Loucy (cell line): ENCODE measurements at regions not wholly inside any gene's neighbourhood (a gene's known extent, or its start where the extent isn't known, plus 50 kb on each side); places are given as distances from the start of the nearest gene placed in this dataset.

Experiments used
- H2AFZ ChIP-seq: fragments of 200-600 bp; sonication (generic); 2 replicates; pipeline ENCODE4 v1.6.0; 2016; ENCODE audit warnings: antibody characterized with exemption, mild to moderate bottlenecking, low read length, moderate library complexity
- H3F3A ChIP-seq: fragments of 200-600 bp; 2 replicates; pipeline ENCODE4 v1.6.0; 2016; ENCODE audit warnings: antibody characterized with exemption, low read depth, mild to moderate bottlenecking
- H3K27me3 ChIP-seq: fragments of 200-600 bp; sonication (generic); 2 replicates; pipeline ENCODE4 v1.6.1; 2014; ENCODE audit warnings: low read length, mild to moderate bottlenecking; ENCODE audit not compliant: insufficient read depth, poor library complexity, severe bottlenecking
- H3K36me3 ChIP-seq: fragments of 200-600 bp; sonication (generic); 2 replicates; pipeline ENCODE4 v1.6.1; 2016; ENCODE audit warnings: low read length; ENCODE audit not compliant: insufficient read depth
- H3K4me1 ChIP-seq: fragments of 200-600 bp; sonication (generic); 2 replicates; pipeline ENCODE4 v1.5.1; 2014; ENCODE audit warnings: low read length, mild to moderate bottlenecking; ENCODE audit not compliant: insufficient read depth, poor library complexity, severe bottlenecking
- H3K4me2 ChIP-seq: fragments of 200-600 bp; sonication (generic); 2 replicates; pipeline ENCODE4 v1.6.0; 2014; ENCODE audit warnings: antibody characterized with exemption, low read length, low read depth, mild to moderate bottlenecking; ENCODE audit not compliant: poor library complexity, severe bottlenecking
- H3K4me3 ChIP-seq: fragments of 200-600 bp; sonication (generic); 2 replicates; pipeline ENCODE4 v1.5.1; 2014; ENCODE audit warnings: low read length, mild to moderate bottlenecking, mixed read lengths; ENCODE audit not compliant: poor library complexity, severe bottlenecking
- H3K79me2 ChIP-seq: fragments of 200-600 bp; sonication (generic); 2 replicates; pipeline ENCODE4 v1.6.1; 2014; ENCODE audit warnings: low read length; ENCODE audit not compliant: insufficient read depth
- H3K9ac ChIP-seq: fragments of 200-600 bp; sonication (generic); 2 replicates; pipeline ENCODE4 v1.6.0; 2014; ENCODE audit warnings: mild to moderate bottlenecking, low read depth, low read length, moderate library complexity; ENCODE audit not compliant: poor library complexity, severe bottlenecking
- H3K9me2 ChIP-seq: fragments of 200-600 bp; sonication (generic); replicated peaks from 2 replicates; pipeline ENCODE4 v1.6.1; 2016; ENCODE audit warnings: low read depth, low read length, mixed read lengths
- H3K9me3 ChIP-seq: fragments of 200-600 bp; sonication (generic); 2 replicates; pipeline ENCODE4 v1.6.1; 2014; ENCODE audit warnings: mild to moderate bottlenecking, antibody characterized with exemption, low read length, low read depth; ENCODE audit not compliant: insufficient read depth
- H4K20me1 ChIP-seq: fragments of 200-600 bp; sonication (generic); 2 replicates; pipeline ENCODE4 v1.6.0; 2014; ENCODE audit warnings: antibody characterized with exemption, low read length, mild to moderate bottlenecking; ENCODE audit not compliant: insufficient read depth, poor library complexity, severe bottlenecking
- EZH2phosphoT487 ChIP-seq: fragments of 200-600 bp; IDR thresholded peaks from 2 replicates; pipeline ENCODE4 v1.6.1; 2018; ENCODE audit warnings: antibody characterized with exemption, mild to moderate bottlenecking, moderate library complexity, borderline replicate concordance
- TF ChIP-seq, protein P1 (sequence below): fragments of 200-600 bp; sonication (generic); conservative IDR thresholded peaks from 2 replicates; pipeline ENCODE4 v1.5.1; 2014; ENCODE audit warnings: mild to moderate bottlenecking, antibody characterized with exemption, low read length

DNA sequence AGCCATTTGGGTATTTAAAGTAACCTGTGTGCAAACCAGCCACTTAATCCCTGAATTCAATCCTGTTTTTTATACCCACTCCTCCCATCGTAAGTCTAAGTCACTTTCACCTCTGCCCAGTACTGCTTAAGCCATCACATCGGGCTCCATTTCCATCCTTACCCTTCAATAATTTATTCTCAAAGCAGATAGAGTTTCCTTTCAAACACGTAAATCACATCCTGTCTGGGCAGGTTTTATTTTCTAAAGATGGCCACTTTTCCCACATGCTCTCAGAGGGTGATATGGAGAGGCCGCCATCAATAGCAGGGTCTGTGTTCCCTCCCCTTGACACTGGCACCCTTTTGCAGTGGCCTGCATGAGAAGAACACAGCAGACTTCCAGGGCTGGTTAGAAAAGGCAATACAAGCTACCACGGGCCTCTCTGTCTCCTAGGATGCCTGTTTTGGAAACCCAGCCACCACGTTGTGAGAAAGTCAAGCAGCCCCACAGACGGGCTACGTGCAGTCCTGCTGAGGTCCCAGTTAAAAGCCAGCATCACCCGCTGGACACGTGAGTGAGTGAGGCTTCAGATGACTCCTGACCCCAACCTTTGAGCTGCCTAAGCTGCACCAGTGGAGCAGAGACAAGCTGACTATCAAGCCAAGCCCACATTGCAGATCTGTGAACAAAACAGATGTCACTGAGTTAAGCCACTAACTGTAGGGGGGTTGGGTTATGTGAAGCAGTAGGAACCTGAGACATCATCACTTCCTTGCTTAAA is 241.8 kb upstream of the SLCO3A1 start:
- no peaks in the 10 kb centered on the region for H3K9me2 ChIP-seq
- H3K79me2 ChIP-seq = no peaks in the 10 kb centered on the region
- H3K36me3 ChIP-seq = no peaks in the 10 kb centered on the region
- no peaks in the 10 kb centered on the region for H3K9me3 ChIP-seq
- H3K27me3 ChIP-seq = no peaks in the 10 kb centered on the region
- no peaks in the 10 kb centered on the region for H4K20me1 ChIP-seq
- no peak overlapping the region for H3K4me2 ChIP-seq
- H3K4me3 ChIP-seq = no peak overlapping the region
- H3F3A ChIP-seq = no peaks in the 10 kb centered on the region
- no peak overlapping the region for H2AFZ ChIP-seq
- no peak for TF ChIP-seq EZH2phosphoT487
- TF ChIP-seq, protein P1, sequence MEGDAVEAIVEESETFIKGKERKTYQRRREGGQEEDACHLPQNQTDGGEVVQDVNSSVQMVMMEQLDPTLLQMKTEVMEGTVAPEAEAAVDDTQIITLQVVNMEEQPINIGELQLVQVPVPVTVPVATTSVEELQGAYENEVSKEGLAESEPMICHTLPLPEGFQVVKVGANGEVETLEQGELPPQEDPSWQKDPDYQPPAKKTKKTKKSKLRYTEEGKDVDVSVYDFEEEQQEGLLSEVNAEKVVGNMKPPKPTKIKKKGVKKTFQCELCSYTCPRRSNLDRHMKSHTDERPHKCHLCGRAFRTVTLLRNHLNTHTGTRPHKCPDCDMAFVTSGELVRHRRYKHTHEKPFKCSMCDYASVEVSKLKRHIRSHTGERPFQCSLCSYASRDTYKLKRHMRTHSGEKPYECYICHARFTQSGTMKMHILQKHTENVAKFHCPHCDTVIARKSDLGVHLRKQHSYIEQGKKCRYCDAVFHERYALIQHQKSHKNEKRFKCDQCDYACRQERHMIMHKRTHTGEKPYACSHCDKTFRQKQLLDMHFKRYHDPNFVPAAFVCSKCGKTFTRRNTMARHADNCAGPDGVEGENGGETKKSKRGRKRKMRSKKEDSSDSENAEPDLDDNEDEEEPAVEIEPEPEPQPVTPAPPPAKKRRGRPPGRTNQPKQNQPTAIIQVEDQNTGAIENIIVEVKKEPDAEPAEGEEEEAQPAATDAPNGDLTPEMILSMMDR = no peak
- no peak overlapping the region for H3K9ac ChIP-seq
- no peaks in the 10 kb centered on the region for H3K4me1 ChIP-seq

DNA sequence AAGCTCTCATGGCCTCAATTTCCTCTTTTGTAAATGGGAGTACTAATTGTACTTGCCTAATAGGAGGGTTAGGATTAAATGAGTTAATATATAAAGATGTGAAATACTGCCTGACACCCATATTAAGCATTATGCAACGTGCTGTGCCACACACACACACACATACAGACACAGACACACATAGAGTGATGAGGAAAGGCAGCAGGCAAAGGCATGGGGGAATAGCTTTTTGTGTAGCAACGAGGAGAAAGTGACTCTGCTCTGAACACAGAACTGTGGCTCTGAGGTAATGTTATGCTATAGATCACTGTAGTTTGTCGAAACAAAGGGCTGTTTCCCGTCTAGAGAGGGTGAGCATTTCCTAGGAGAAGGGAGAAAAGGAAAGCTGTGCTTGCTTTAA is 233.3 kb upstream of the SLCO3A1 start:
- TF ChIP-seq, protein P1 = no peak
- TF ChIP-seq EZH2phosphoT487 = no peak
- H4K20me1 ChIP-seq = no peaks in the 10 kb centered on the region
- H3K4me1 ChIP-seq = no peaks in the 10 kb centered on the region
- no peaks in the 10 kb centered on the region for H3K79me2 ChIP-seq
- H3K9me3 ChIP-seq = no peaks in the 10 kb centered on the region
- H3F3A ChIP-seq = no peaks in the 10 kb centered on the region
- H3K27me3 ChIP-seq = peaks cover 5% of the 10 kb centered on the region
- no peak overlapping the region for H2AFZ ChIP-seq
- H3K36me3 ChIP-seq = no peaks in the 10 kb centered on the region
- H3K9me2 ChIP-seq = no peaks in the 10 kb centered on the region
- H3K4me3 ChIP-seq = no peak overlapping the region
- H3K4me2 ChIP-seq = no peak overlapping the region
- H3K9ac ChIP-seq = no peak overlapping the region

DNA sequence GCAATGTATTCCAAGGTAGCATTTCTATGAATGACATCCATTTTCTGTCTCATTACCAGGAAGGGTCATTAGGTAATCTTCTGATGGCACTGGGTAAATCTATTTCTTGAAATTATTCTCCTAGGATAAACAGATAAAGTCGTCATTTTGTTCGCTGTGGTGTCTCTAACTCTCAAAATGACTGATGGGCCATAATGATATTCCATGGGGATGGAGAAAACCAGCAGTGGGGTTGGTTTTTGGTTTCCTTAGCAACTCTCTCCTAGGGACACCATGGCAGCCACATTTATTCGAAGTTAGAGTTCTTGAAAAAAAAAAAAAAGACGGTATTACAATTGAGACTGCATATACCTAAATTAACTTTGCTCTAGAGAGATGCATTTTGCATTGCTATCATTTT is 231.3 kb upstream of the SLCO3A1 start:
- Histone ChIP-seq H2AFZ (no peak overlapping the region), H3K4me1 (no peaks in the 10 kb centered on the region), H3K4me2 (no peak overlapping the region), H3K9me3 (no peaks in the 10 kb centered on the region), H3K79me2 (no peaks in the 10 kb centered on the region), H3K36me3 (no peaks in the 10 kb centered on the region), H4K20me1 (no peaks in the 10 kb centered on the region), H3K9ac (no peak overlapping the region), H3K9me2 (no peaks in the 10 kb centered on the region), H3K27me3 (peaks cover 5% of the 10 kb centered on the region), H3K4me3 (no peak overlapping the region), H3F3A (no peaks in the 10 kb centered on the region)
- TF ChIP-seq EZH2phosphoT487 = no peak
- TF ChIP-seq, protein P1 = no peak
